Neutrophil (primary cell): ENCODE measurements at regions not wholly inside any gene's neighbourhood (a gene's known extent, or its start where the extent isn't known, plus 50 kb on each side); places are given as distances from the start of the nearest gene placed in this dataset.

Experiments used
- H3K27ac ChIP-seq: fragments of 200-600 bp; sonication (generic); 2 replicates; pipeline ENCODE4 v1.5.1; 2016; ENCODE audit warnings: mild to moderate bottlenecking, moderate library complexity
- H3K27me3 ChIP-seq: fragments of 200-600 bp; sonication (generic); 2 replicates; pipeline ENCODE4 v1.6.0; 2016; ENCODE audit warnings: mild to moderate bottlenecking
- H3K36me3 ChIP-seq: fragments of 200-600 bp; sonication (generic); 2 replicates; pipeline ENCODE4 v1.5.1; 2017
- H3K4me1 ChIP-seq, 2 experiments: fragments of 200-600 bp in 1 of 2; sonication (generic) in 1 of 2; 1 replicate in 1 of 2; 2 replicates in 1 of 2; pipeline versions ENCODE4 v1.5.1 to v1.6.1; 2013 to 2016; ENCODE audit warnings: low read depth in 1 of 2, low read length in 1 of 2, mild to moderate bottlenecking in 1 of 2, moderate library complexity in 1 of 2; ENCODE audit not compliant: control insufficient read depth in 1 of 2, insufficient read depth in 1 of 2
- H3K4me3 ChIP-seq, 2 experiments: fragments of 200-600 bp in 1 of 2; sonication (generic) in 1 of 2; 1 replicate in 1 of 2; 2 replicates in 1 of 2; pipeline ENCODE4 v1.5.1; 2013 to 2016; ENCODE audit warnings: low read depth in 1 of 2, low read length in 1 of 2, mild to moderate bottlenecking in 1 of 2, moderate library complexity in 1 of 2
- H3K9me3 ChIP-seq: fragments of 200-600 bp; sonication (generic); 2 replicates; pipeline ENCODE4 v1.5.1; 2016
- TF ChIP-seq, protein P1 (sequence below): fragments of 200-600 bp; sonication (generic); IDR thresholded peaks from 2 replicates; pipeline ENCODE4 v1.5.1; 2016; ENCODE audit warnings: antibody characterized with exemption

DNA sequence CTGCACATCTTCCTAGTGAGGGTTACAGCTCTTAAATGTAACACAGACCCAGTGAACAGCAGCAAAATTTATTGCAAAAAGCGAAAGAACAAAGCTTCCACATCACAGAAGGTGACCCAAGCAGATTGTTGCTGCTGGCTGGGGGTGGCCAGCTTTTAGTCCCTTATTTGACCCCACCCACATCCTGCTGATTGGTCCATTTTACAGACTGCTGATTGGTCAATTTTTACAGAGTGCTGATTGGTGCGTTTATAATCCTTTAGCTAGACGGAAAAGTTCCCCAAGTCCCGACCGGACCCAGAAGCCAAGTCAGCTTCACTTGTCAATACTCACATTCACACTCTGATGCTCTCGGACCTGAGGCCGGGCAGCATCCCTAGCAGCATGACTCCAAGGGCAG lies 154.5 kb upstream of the ATP10A start:
- no peaks in the 10 kb centered on the region for H3K9me3 ChIP-seq
- TF ChIP-seq, protein P1, sequence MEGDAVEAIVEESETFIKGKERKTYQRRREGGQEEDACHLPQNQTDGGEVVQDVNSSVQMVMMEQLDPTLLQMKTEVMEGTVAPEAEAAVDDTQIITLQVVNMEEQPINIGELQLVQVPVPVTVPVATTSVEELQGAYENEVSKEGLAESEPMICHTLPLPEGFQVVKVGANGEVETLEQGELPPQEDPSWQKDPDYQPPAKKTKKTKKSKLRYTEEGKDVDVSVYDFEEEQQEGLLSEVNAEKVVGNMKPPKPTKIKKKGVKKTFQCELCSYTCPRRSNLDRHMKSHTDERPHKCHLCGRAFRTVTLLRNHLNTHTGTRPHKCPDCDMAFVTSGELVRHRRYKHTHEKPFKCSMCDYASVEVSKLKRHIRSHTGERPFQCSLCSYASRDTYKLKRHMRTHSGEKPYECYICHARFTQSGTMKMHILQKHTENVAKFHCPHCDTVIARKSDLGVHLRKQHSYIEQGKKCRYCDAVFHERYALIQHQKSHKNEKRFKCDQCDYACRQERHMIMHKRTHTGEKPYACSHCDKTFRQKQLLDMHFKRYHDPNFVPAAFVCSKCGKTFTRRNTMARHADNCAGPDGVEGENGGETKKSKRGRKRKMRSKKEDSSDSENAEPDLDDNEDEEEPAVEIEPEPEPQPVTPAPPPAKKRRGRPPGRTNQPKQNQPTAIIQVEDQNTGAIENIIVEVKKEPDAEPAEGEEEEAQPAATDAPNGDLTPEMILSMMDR = no peak
- H3K27ac ChIP-seq = no peak overlapping the region
- no peaks in the 10 kb centered on the region for H3K36me3 ChIP-seq
- H3K4me3 ChIP-seq = no peak overlapping the region
- no peaks in the 10 kb centered on the region for H3K27me3 ChIP-seq
- H3K4me1 ChIP-seq = no peaks in the 10 kb centered on the region

GRCh38 chr15:26015516-26016075 lies 152.5 kb upstream of the ATP10A start:
- H3K4me1 ChIP-seq = no peaks in the 10 kb centered on the region
- TF ChIP-seq, protein P1 = no peak
- no peaks in the 10 kb centered on the region for H3K9me3 ChIP-seq
- no peak overlapping the region for H3K27ac ChIP-seq
- H3K4me3 ChIP-seq = no peak overlapping the region
- H3K36me3 ChIP-seq = no peaks in the 10 kb centered on the region
- H3K27me3 ChIP-seq = no peaks in the 10 kb centered on the region

GRCh38 chr15:26013981-26014380 lies 150.9 kb upstream of the ATP10A start:
- H3K4me3 ChIP-seq = no peak overlapping the region
- TF ChIP-seq, protein P1 = no peak

DNA sequence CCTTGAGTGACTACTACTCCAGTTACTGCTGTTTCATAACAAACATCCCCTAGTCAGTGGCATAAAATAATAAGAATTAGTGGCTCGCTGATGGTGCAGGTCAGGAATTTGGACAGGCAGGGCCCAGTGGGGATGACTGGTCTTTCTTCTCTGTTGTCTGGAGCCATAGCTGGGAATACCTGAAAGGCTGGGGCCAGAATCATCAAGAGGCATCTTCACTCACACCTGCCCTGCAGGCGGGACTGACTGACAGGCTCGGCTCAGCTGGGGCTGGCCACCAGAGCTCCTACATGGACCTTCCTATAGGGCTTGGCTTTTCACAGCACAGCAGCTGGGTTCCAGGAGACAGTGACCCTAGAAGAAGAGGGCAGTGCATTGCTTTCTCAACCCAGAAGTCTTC lies 148.8 kb upstream of the ATP10A start:
- Histone ChIP-seq H3K36me3 (no peaks in the 10 kb centered on the region), H3K27ac (no peak overlapping the region), H3K4me3 (no peak overlapping the region), H3K9me3 (no peaks in the 10 kb centered on the region), H3K4me1 (no peaks in the 10 kb centered on the region), H3K27me3 (no peaks in the 10 kb centered on the region)
- TF ChIP-seq, protein P1 = no peak

More at GRCh38 chr15:26013981-26014380, 150.9 kb upstream of the ATP10A start:
- H3K36me3 ChIP-seq = no peaks in the 10 kb centered on the region
- H3K9me3 ChIP-seq = no peaks in the 10 kb centered on the region
- H3K27me3 ChIP-seq = no peaks in the 10 kb centered on the region
- H3K27ac ChIP-seq = no peak overlapping the region
- H3K4me1 ChIP-seq = no peaks in the 10 kb centered on the region

DNA sequence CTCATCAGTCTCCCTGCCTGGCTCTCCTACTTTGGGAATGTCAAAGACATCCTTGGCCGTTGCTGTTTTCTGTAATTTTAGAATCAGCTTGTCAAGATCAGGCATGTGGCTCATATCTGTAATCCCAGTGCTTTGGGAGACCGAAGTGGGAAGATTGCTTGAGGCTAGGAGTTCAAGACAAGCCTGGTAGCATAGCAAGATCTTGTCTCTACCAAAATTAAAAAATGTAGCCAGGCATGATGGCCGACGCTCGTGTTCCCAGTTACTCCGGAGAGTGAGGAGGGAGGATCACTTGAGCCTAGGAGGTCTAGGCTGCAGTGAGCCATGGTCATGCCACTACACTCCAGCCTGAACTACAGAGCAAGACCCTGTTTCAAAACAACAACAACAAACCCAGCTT lies 144.0 kb upstream of the ATP10A start:
- Histone ChIP-seq H3K9me3 (no peaks in the 10 kb centered on the region), H3K4me3 (no peak overlapping the region), H3K27ac (no peak overlapping the region), H3K36me3 (no peaks in the 10 kb centered on the region), H3K27me3 (no peaks in the 10 kb centered on the region), H3K4me1 (no peaks in the 10 kb centered on the region)
- TF ChIP-seq, protein P1 = no peak

DNA sequence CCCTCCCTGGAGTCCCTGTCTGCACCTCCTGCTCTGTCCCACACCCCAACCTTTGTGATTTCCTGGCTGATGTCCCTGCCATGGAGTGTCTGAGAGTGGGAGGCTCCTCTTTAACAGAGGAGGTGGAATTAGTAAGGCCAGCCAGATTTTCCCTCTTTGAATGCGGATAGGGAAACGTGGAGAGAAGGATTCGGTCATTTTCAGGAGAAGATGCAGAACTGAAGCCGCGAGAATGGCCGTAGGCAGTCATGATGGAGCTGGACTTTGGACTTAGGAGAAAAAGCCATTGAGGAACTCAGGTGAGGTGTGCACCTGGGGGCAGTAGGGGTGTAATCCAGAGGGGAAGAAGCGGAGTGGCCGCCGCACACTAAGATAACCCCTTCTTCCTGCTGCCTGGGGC lies 138.1 kb upstream of the ATP10A start:
- Histone ChIP-seq H3K27me3 (no peaks in the 10 kb centered on the region), H3K36me3 (no peaks in the 10 kb centered on the region), H3K4me1 (no peaks in the 10 kb centered on the region), H3K4me3 (no peak overlapping the region), H3K9me3 (no peaks in the 10 kb centered on the region), H3K27ac (no peak overlapping the region)
- TF ChIP-seq, protein P1 = no peak
